ENCODE measurements at regions not wholly inside any gene's neighbourhood (a gene's known extent, or its start where the extent isn't known, plus 50 kb on each side); places are given as distances from the start of the nearest gene placed in this dataset.
"Not testable (repeated sequence)": the region's sequence is repeated elsewhere in the genome, so short reads cannot be mapped to it uniquely, and the experiment has no call there.

GRCh38 chr4:16413814-16414555 lies 187.7 kb upstream of the TAPT1 start:
- TF ChIP-seq CTCF (IDR thresholded peaks at IDR 0.05; ENCODE audit: insufficient read depth, low read depth, low read length, missing control alignments): no peak
- H3K4me3 ChIP-seq (ENCODE audit: low read depth, low read length): no peak overlapping the region
- DNase-seq (ENCODE audit: low read depth): no peak

GRCh38 chr4:16411501-16412085 lies 185.3 kb upstream of the TAPT1 start:
- DNase-seq (ENCODE audit: low read depth): no peak
- TF ChIP-seq CTCF (IDR thresholded peaks at IDR 0.05; ENCODE audit: insufficient read depth, low read depth, low read length, missing control alignments): no peak
- H3K4me3 ChIP-seq (ENCODE audit: low read depth, low read length): no peak overlapping the region

GRCh38 chr4:16393216-16393615 lies 166.9 kb upstream of the TAPT1 start:
- DNase-seq (ENCODE audit: low read depth); H3K4me3 ChIP-seq (ENCODE audit: low read depth, low read length): not testable (repeated sequence)

- DNase-seq (ENCODE audit: low read depth): no peak
- no peak overlapping the region for H3K4me3 ChIP-seq (ENCODE audit: low read depth, low read length)
- no peak for TF ChIP-seq CTCF (IDR thresholded peaks at IDR 0.05; ENCODE audit: insufficient read depth, low read depth, low read length, missing control alignments)
Observed at GRCh38 chr4:16391196-16391595, 164.9 kb upstream of the TAPT1 start.

GRCh38 chr4:16387448-16387847 lies 161.2 kb upstream of the TAPT1 start:
- TF ChIP-seq CTCF (IDR thresholded peaks at IDR 0.05; ENCODE audit: insufficient read depth, low read depth, low read length, missing control alignments): no peak
- DNase-seq (ENCODE audit: low read depth): no peak
- H3K4me3 ChIP-seq (ENCODE audit: low read depth, low read length): no peak overlapping the region

- no peak for DNase-seq (ENCODE audit: low read depth)
- no peak for TF ChIP-seq CTCF (IDR thresholded peaks at IDR 0.05; ENCODE audit: insufficient read depth, low read depth, low read length, missing control alignments)
- no peak overlapping the region for H3K4me3 ChIP-seq (ENCODE audit: low read depth, low read length)
Observed at GRCh38 chr4:16386711-16387320, 160.5 kb upstream of the TAPT1 start.

- no peak for TF ChIP-seq CTCF (IDR thresholded peaks at IDR 0.05; ENCODE audit: insufficient read depth, low read depth, low read length, missing control alignments)
- H3K4me3 ChIP-seq (ENCODE audit: low read depth, low read length): no peak overlapping the region
- no peak for DNase-seq (ENCODE audit: low read depth)
Observed at GRCh38 chr4:16384576-16384975, 158.3 kb upstream of the TAPT1 start.

Data from GM12865 (cell line).